MM.1S (cell line): ENCODE measurements at regions not wholly inside any gene's neighbourhood (a gene's known extent, or its start where the extent isn't known, plus 50 kb on each side); places are given as distances from the start of the nearest gene placed in this dataset.

Experiments used
- DNase-seq: peaks from one replicate; pipeline ENCODE4 v3.0.0-alpha.2; 2015
- H2AFZ ChIP-seq: fragments of 300-600 bp; sonication (generic); 2 replicates; pipeline ENCODE4 v1.6.0; 2016; ENCODE audit warnings: antibody characterized with exemption, low read length
- H3F3A ChIP-seq: fragments of 300-600 bp; sonication (generic); 2 replicates; pipeline ENCODE4 v1.6.1; 2016; ENCODE audit warnings: mild to moderate bottlenecking, antibody characterized with exemption, low read length, moderate library complexity, mixed read lengths; ENCODE audit not compliant: insufficient read depth
- H3K27ac ChIP-seq: fragments of 300-600 bp; sonication (generic); 2 replicates; pipeline ENCODE4 v1.5.1; 2016; ENCODE audit warnings: mild to moderate bottlenecking, low read length
- H3K27me3 ChIP-seq: fragments of 300-600 bp; sonication (generic); replicated peaks from 2 replicates; pipeline ENCODE4 v1.6.0; 2016; ENCODE audit warnings: low read length; ENCODE audit not compliant: insufficient read depth
- H3K36me3 ChIP-seq: fragments of 300-600 bp; sonication (generic); replicated peaks from 2 replicates; pipeline ENCODE4 v1.6.1; 2016; ENCODE audit warnings: mild to moderate bottlenecking, low read length, mixed read lengths; ENCODE audit not compliant: insufficient read depth
- H3K4me1 ChIP-seq: fragments of 300-600 bp; sonication (generic); 2 replicates; pipeline ENCODE4 v1.6.1; 2016; ENCODE audit warnings: low read length, mixed read lengths
- H3K4me2 ChIP-seq: fragments of 300-600 bp; sonication (generic); 2 replicates; pipeline ENCODE4 v1.6.0; 2016; ENCODE audit warnings: low read depth, low read length
- H3K4me3 ChIP-seq: fragments of 300-600 bp; sonication (generic); 2 replicates; pipeline ENCODE4 v1.5.1; 2016; ENCODE audit warnings: low read length, mixed read lengths
- H3K79me2 ChIP-seq: fragments of 300-600 bp; sonication (generic); 2 replicates; pipeline ENCODE4 v1.6.1; 2016; ENCODE audit warnings: mixed run types, low read length, mixed read lengths
- H3K9ac ChIP-seq: fragments of 300-600 bp; sonication (generic); 2 replicates; pipeline ENCODE4 v1.6.1; 2016; ENCODE audit warnings: low read length, mixed read lengths
- H3K9me2 ChIP-seq: fragments of 300-600 bp; sonication (generic); replicated peaks from 2 replicates; pipeline ENCODE4 v1.6.1; 2016; ENCODE audit warnings: mild to moderate bottlenecking, low read length, mixed read lengths; ENCODE audit not compliant: insufficient read depth
- H3K9me3 ChIP-seq: fragments of 300-600 bp; sonication (generic); replicated peaks from 2 replicates; pipeline ENCODE4 v1.6.1; 2016; ENCODE audit warnings: mild to moderate bottlenecking, low read length, mixed read lengths; ENCODE audit not compliant: insufficient read depth
- H4K20me1 ChIP-seq: fragments of 300-600 bp; sonication (generic); 2 replicates; pipeline ENCODE4 v1.6.1; 2016; ENCODE audit warnings: mild to moderate bottlenecking, low read length, moderate library complexity, mixed read lengths; ENCODE audit not compliant: insufficient read depth
- CTCF ChIP-seq: fragments of 300-600 bp; sonication (generic); IDR thresholded peaks from 2 replicates; pipeline ENCODE4 v1.5.1; 2016; ENCODE audit warnings: antibody characterized with exemption, low read length, mixed read lengths
- EZH2 ChIP-seq: fragments of 300-600 bp; sonication (generic); optimal IDR thresholded peaks from 2 replicates; pipeline ENCODE3; 2017; ENCODE audit warnings: low read depth, mild to moderate bottlenecking, antibody characterized with exemption, low read length, mixed read lengths
- EZH2phosphoT487 ChIP-seq: fragments of 300-600 bp; sonication (generic); IDR thresholded peaks from 2 replicates; pipeline ENCODE4 v1.6.1; 2018; ENCODE audit warnings: antibody characterized with exemption, low read length

GRCh38 chr10:111151595-111152307, 74.9 kb downstream of the ADRA2A start:
- Histone ChIP-seq H4K20me1 (no peaks in the 10 kb centered on the region), H3K4me3 (no peak overlapping the region), H3K4me2 (no peak overlapping the region), H3K9me3 (no peaks in the 10 kb centered on the region), H3K36me3 (no peaks in the 10 kb centered on the region), H3K9ac (no peak overlapping the region), H3K27me3 (no peaks in the 10 kb centered on the region), H3K27ac (no peak overlapping the region), H3K9me2 (no peaks in the 10 kb centered on the region), H2AFZ (no peak overlapping the region), H3K4me1 (no peaks in the 10 kb centered on the region), H3F3A (no peaks in the 10 kb centered on the region), H3K79me2 (no peaks in the 10 kb centered on the region)
- TF ChIP-seq CTCF = no peak
- TF ChIP-seq EZH2phosphoT487 = no peak
- TF ChIP-seq EZH2 = no peak
- DNase-seq = no peak

GRCh38 chr10:111156754-111157153, 79.9 kb downstream of the ADRA2A start:
- no peak overlapping the region for H3K4me3 ChIP-seq
- H4K20me1 ChIP-seq = no peaks in the 10 kb centered on the region
- no peak for DNase-seq
- no peaks in the 10 kb centered on the region for H3K27me3 ChIP-seq
- H3K79me2 ChIP-seq = no peaks in the 10 kb centered on the region
- H3K9me2 ChIP-seq = no peaks in the 10 kb centered on the region
- no peak overlapping the region for H2AFZ ChIP-seq
- H3K9ac ChIP-seq = no peak overlapping the region
- H3K36me3 ChIP-seq = no peaks in the 10 kb centered on the region
- no peaks in the 10 kb centered on the region for H3F3A ChIP-seq
- H3K9me3 ChIP-seq = no peaks in the 10 kb centered on the region
- no peak overlapping the region for H3K4me2 ChIP-seq
- TF ChIP-seq EZH2phosphoT487 = no peak
- no peak for TF ChIP-seq CTCF
- no peak for TF ChIP-seq EZH2
- no peak overlapping the region for H3K27ac ChIP-seq
- no peaks in the 10 kb centered on the region for H3K4me1 ChIP-seq

GRCh38 chr10:111158595-111158994, 81.8 kb downstream of the ADRA2A start:
- H3K4me3 ChIP-seq = no peak overlapping the region
- no peaks in the 10 kb centered on the region for H4K20me1 ChIP-seq
- no peaks in the 10 kb centered on the region for H3K9me2 ChIP-seq
- H3K27me3 ChIP-seq = no peaks in the 10 kb centered on the region
- TF ChIP-seq CTCF (no peak), EZH2phosphoT487 (no peak), EZH2 (no peak)
- H2AFZ ChIP-seq = no peak overlapping the region
- no peaks in the 10 kb centered on the region for H3K4me1 ChIP-seq
- no peak overlapping the region for H3K27ac ChIP-seq
- H3K4me2 ChIP-seq = no peak overlapping the region
- no peaks in the 10 kb centered on the region for H3K9me3 ChIP-seq
- no peaks in the 10 kb centered on the region for H3K79me2 ChIP-seq
- H3F3A ChIP-seq = no peaks in the 10 kb centered on the region
- no peak for DNase-seq
- no peaks in the 10 kb centered on the region for H3K36me3 ChIP-seq
- H3K9ac ChIP-seq = no peak overlapping the region
